A673 (cell line): ENCODE measurements at regions not wholly inside any gene's neighbourhood (a gene's known extent, or its start where the extent isn't known, plus 50 kb on each side); places are given as distances from the start of the nearest gene placed in this dataset.

Experiments used
- EZH2 ChIP-seq: fragments of 200-600 bp; sonication (generic); IDR thresholded peaks from 2 replicates; pipeline ENCODE4 v1.6.1; 2017; ENCODE audit warnings: borderline replicate concordance, low read depth, mild to moderate bottlenecking, mixed read lengths, antibody characterized with exemption, low read length; ENCODE audit not compliant: poor library complexity, severe bottlenecking
- TF ChIP-seq, protein P1 (sequence below): fragments of 300-800, 200-600 bp; sonication (generic); conservative IDR thresholded peaks from 2 replicates; pipeline ENCODE4 v1.5.1; 2017; ENCODE audit warnings: low read depth, mild to moderate bottlenecking, antibody characterized with exemption, low read length, moderate library complexity, mixed read lengths

DNA sequence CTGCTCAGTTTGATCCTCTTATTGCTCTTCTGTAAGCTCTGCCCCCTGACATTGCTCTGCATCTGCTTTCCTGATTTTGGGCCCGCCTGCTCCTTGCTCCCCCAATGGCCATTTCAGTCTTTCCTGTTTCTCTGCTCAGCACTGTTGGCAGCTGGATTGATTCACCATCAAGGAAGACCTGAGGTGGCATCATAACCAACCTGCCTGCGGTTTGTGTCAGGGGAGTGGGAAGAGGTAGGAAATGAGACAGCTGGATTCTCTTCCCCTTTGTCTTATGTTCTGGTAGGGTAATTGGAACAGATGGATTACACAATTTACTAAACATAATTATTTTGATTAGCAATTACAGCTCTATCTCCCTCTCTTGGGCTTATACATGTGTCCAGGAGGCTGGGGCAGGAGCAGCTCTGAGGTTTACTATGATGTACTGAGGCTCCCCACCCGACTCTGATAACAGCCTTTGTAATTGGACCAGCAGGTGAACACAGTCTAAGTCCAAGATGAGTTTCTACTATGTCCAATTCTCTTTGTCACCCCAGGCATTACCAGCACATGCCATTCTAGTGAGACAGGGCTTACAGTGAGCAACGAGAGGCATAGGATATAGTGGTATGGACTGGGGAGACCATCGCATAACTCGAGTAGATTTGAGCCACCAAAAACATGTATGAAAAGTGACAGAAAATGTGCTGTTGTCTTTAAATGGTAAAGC lies 151.8 kb upstream of the MMADHC start:
- TF ChIP-seq, protein P1, sequence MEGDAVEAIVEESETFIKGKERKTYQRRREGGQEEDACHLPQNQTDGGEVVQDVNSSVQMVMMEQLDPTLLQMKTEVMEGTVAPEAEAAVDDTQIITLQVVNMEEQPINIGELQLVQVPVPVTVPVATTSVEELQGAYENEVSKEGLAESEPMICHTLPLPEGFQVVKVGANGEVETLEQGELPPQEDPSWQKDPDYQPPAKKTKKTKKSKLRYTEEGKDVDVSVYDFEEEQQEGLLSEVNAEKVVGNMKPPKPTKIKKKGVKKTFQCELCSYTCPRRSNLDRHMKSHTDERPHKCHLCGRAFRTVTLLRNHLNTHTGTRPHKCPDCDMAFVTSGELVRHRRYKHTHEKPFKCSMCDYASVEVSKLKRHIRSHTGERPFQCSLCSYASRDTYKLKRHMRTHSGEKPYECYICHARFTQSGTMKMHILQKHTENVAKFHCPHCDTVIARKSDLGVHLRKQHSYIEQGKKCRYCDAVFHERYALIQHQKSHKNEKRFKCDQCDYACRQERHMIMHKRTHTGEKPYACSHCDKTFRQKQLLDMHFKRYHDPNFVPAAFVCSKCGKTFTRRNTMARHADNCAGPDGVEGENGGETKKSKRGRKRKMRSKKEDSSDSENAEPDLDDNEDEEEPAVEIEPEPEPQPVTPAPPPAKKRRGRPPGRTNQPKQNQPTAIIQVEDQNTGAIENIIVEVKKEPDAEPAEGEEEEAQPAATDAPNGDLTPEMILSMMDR = no peak
- no peak for TF ChIP-seq EZH2
